ENCODE measurements at regions not wholly inside any gene's neighbourhood (a gene's known extent, or its start where the extent isn't known, plus 50 kb on each side); places are given as distances from the start of the nearest gene placed in this dataset.

- Mint-ChIP-seq H3K27ac (no peak overlapping the region), H3K9me3 (peaks cover 11% of the 10 kb centered on the region), H3K36me3 (no peaks in the 10 kb centered on the region), H3K4me1 (ENCODE audit: low read depth) (no peaks in the 10 kb centered on the region), H3K4me3 (no peak overlapping the region), H3K27me3 (peaks cover 3% of the 10 kb centered on the region)
- no peak for DNase-seq
- ChIA-PET CTCF (no interaction called here), POLR2A (no interaction called here)
- intact Hi-C loops (cut with micrococcal nuclease), result no loop called here
Observed at GRCh38 chr2:137800386-137800785, 163.9 kb upstream of the HNMT start.

DNA sequence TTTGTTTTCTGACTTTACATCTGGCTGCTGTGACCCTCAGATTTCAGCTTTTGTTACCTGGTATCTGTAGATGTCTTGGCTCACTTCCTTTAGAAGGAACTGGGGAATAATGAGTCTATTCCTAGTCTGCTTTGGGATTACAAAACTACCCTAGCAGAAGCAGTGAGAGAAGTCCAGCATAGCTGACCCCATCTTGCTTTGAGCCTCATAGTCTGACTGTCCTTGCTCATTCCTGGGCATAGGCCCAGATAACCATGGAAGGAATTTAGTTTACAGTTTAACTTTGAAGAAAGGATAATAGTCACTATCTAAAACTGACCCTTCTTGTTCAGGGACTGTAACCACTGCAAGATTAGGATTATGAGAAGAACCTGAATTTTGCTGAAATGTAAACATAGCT lies 163.0 kb upstream of the HNMT start:
- ChIA-PET CTCF (no interaction called here), POLR2A (no interaction called here)
- no peak for DNase-seq
- H3K9me3 Mint-ChIP-seq, result peaks cover 11% of the 10 kb centered on the region
- H3K27me3 Mint-ChIP-seq, result peaks cover 3% of the 10 kb centered on the region
- no peak overlapping the region for H3K27ac Mint-ChIP-seq
- H3K4me3 Mint-ChIP-seq, result no peak overlapping the region
- intact Hi-C loops (cut with micrococcal nuclease), result no loop called here
- no peaks in the 10 kb centered on the region for H3K4me1 Mint-ChIP-seq (ENCODE audit: low read depth)
- H3K36me3 Mint-ChIP-seq, result no peaks in the 10 kb centered on the region

- H3K36me3 Mint-ChIP-seq, result no peaks in the 10 kb centered on the region
- DNase-seq, result no peak
- ChIA-PET CTCF (no interaction called here), POLR2A (no interaction called here)
- H3K27me3 Mint-ChIP-seq, result peaks cover 3% of the 10 kb centered on the region
- intact Hi-C loops (cut with micrococcal nuclease), result no loop called here
- no peak overlapping the region for H3K27ac Mint-ChIP-seq
- peaks cover 11% of the 10 kb centered on the region for H3K9me3 Mint-ChIP-seq
- H3K4me1 Mint-ChIP-seq (ENCODE audit: low read depth), result no peaks in the 10 kb centered on the region
- no peak overlapping the region for H3K4me3 Mint-ChIP-seq
Observed at GRCh38 chr2:137802038-137802437, 162.2 kb upstream of the HNMT start.

DNA sequence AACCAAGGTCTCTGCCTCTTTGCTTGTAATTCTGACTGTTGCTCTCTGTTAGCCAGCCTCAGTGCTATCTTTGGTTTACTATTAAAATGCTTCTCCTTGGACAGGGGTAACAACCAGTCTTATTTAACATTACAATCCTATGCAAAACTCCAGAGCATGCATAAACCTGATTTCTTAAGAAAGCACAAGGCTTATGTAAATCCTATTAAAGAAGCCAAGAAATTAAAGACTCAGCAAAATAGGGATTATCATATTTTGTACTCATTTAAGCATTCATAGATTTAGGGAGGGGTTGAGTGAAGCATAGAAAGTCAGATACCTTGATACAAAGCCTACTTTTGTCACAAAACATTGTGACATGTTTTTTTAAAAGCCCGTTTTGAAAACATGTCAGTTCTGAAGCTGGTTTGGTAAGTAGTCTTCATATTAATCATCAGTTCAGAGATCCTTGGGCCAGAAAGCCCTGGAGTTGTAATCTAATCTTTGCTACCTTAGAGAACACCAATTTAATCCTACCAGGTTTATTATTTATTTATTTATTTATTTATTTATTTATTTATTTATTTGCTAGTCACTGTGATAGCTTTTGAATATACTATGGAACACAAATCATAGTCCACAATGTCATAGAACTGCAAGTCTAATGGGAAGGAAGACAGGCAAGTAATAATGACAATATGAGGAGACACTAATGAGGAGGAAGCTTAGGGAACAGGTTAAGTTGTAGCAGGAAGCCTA lies 158.0 kb upstream of the HNMT start:
- Mint-ChIP-seq H3K27me3 (peaks cover 3% of the 10 kb centered on the region), H3K4me3 (no peak overlapping the region), H3K27ac (no peak overlapping the region), H3K36me3 (no peaks in the 10 kb centered on the region), H3K9me3 (peaks cover 11% of the 10 kb centered on the region), H3K4me1 (ENCODE audit: low read depth) (no peaks in the 10 kb centered on the region)
- no peak for DNase-seq
- ChIA-PET CTCF (no interaction called here), POLR2A (no interaction called here)
- intact Hi-C loops (cut with micrococcal nuclease), result no loop called here

DNA sequence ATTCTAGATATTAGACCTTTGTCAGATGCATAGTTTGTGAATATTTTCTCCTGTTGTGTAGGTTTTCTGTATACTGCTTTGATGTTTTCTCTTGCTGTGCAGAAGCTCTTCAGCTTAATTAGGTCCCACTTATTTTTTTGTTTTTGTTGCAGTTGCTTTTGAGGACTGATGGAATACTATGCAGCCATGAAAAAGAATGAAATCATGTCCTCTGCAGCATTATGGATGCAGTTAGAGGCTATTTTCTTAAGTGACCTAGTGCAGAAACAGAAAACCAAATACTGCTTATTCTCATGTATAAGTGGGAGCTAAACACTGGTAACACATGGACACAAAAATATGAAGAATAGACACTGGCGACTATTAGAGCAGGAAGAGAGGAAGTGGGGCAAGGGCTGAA lies 155.0 kb upstream of the HNMT start:
- no peak for DNase-seq
- peaks cover 4% of the 10 kb centered on the region for H3K9me3 Mint-ChIP-seq
- H3K4me3 Mint-ChIP-seq, result no peak overlapping the region
- no peak overlapping the region for H3K27ac Mint-ChIP-seq
- intact Hi-C loops (cut with micrococcal nuclease), result no loop called here
- H3K27me3 Mint-ChIP-seq, result no peaks in the 10 kb centered on the region
- H3K4me1 Mint-ChIP-seq (ENCODE audit: low read depth), result no peaks in the 10 kb centered on the region
- ChIA-PET CTCF (no interaction called here), POLR2A (no interaction called here)
- no peaks in the 10 kb centered on the region for H3K36me3 Mint-ChIP-seq

GRCh38 chr2:137809837-137810236 lies 154.4 kb upstream of the HNMT start:
- ChIA-PET POLR2A (no interaction called here), CTCF (no interaction called here)
- H3K27me3 Mint-ChIP-seq, result no peaks in the 10 kb centered on the region
- H3K4me3 Mint-ChIP-seq, result no peak overlapping the region
- peaks cover 3% of the 10 kb centered on the region for H3K9me3 Mint-ChIP-seq
- intact Hi-C loops (cut with micrococcal nuclease), result no loop called here
- H3K36me3 Mint-ChIP-seq, result no peaks in the 10 kb centered on the region
- H3K4me1 Mint-ChIP-seq (ENCODE audit: low read depth), result no peaks in the 10 kb centered on the region
- no peak overlapping the region for H3K27ac Mint-ChIP-seq
- no peak for DNase-seq

DNA sequence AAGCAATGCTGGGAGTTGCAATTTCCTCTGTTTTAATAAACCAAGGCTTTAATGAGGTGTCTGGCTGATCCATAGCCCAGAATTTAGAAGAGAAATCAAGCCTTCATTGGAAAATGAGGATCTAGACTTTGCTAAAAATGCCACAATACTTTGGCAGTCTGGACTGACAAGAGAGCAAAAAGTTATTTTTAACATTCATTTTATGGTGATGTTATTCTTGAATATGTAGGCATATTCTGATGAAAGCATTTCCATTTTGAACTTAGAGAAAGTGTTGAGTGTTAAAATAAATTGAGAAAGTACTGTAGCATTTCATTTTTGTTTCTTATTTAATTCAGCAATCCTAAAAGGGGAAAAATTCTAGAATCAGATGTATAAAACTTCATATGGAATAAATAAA lies 151.8 kb upstream of the HNMT start:
- H3K27me3 Mint-ChIP-seq, result peaks cover 2% of the 10 kb centered on the region
- CTCF ChIA-PET, result no interaction called here
- intact Hi-C loops (cut with micrococcal nuclease), result no loop called here

DNA sequence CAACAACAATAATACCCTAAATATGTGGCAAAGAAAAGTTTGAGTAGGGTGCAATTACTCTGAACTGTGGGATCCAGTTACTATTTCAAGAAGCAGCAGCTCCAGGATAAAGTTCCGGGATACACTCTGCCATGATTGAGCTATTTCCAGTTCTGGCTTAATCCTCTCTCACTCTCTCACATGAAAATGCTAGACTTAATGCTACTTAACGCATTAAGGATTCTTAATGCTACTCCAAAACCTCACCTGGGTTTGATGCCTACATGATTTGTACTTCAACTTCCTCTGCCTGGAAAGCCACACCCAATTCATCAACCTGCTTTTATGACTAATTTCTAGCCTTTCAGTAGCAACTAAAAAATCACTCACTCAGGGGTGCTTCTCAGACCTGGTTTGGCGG lies 151.1 kb upstream of the HNMT start:
- no peak for DNase-seq
- intact Hi-C loops (cut with micrococcal nuclease), result no loop called here
- no peak overlapping the region for H3K4me3 Mint-ChIP-seq
- H3K27ac Mint-ChIP-seq, result no peak overlapping the region
- POLR2A ChIA-PET, result no interaction called here
- H3K27me3 Mint-ChIP-seq, result peaks cover 4% of the 10 kb centered on the region
- CTCF ChIA-PET, result no interaction called here
- H3K9me3 Mint-ChIP-seq, result no peaks in the 10 kb centered on the region
- H3K36me3 Mint-ChIP-seq, result no peaks in the 10 kb centered on the region
- H3K4me1 Mint-ChIP-seq (ENCODE audit: low read depth), result no peaks in the 10 kb centered on the region

More for the DNA sequence above, 151.8 kb upstream of the HNMT start:
- H3K27ac Mint-ChIP-seq, result no peak overlapping the region
- H3K4me3 Mint-ChIP-seq, result no peak overlapping the region
- H3K36me3 Mint-ChIP-seq, result no peaks in the 10 kb centered on the region
- POLR2A ChIA-PET, result no interaction called here
- no peaks in the 10 kb centered on the region for H3K9me3 Mint-ChIP-seq
- no peak for DNase-seq
- no peaks in the 10 kb centered on the region for H3K4me1 Mint-ChIP-seq (ENCODE audit: low read depth)

- POLR2A ChIA-PET, result no interaction called here
Observed at GRCh38 chr2:137817058-137817457, 147.2 kb upstream of the HNMT start.

GRCh38 chr2:137823196-137823595 lies 141.1 kb upstream of the HNMT start:
- H3K36me3 Mint-ChIP-seq, result no peaks in the 10 kb centered on the region
- intact Hi-C loops (cut with micrococcal nuclease), result no loop called here
- no peak overlapping the region for H3K27ac Mint-ChIP-seq
- DNase-seq, result no peak
- ChIA-PET POLR2A (no interaction called here), CTCF (no interaction called here)
- H3K9me3 Mint-ChIP-seq, result no peaks in the 10 kb centered on the region
- no peaks in the 10 kb centered on the region for H3K4me1 Mint-ChIP-seq (ENCODE audit: low read depth)
- H3K4me3 Mint-ChIP-seq, result no peak overlapping the region
- H3K27me3 Mint-ChIP-seq, result peaks cover 4% of the 10 kb centered on the region

More at GRCh38 chr2:137817058-137817457, 147.2 kb upstream of the HNMT start:
- H3K9me3 Mint-ChIP-seq, result no peaks in the 10 kb centered on the region
- H3K4me3 Mint-ChIP-seq, result no peak overlapping the region
- H3K27me3 Mint-ChIP-seq, result peaks cover 4% of the 10 kb centered on the region
- no peaks in the 10 kb centered on the region for H3K36me3 Mint-ChIP-seq
- intact Hi-C loops (cut with micrococcal nuclease), result no loop called here
- no peaks in the 10 kb centered on the region for H3K4me1 Mint-ChIP-seq (ENCODE audit: low read depth)
- H3K27ac Mint-ChIP-seq, result no peak overlapping the region
- no peak for DNase-seq
- CTCF ChIA-PET, result interaction anchor here (0.6 to 1.1 kb wide), 2 partner anchors 21 to 1279 kb away, joined by 4 to 5 read pairs; no protein-coding TSS in a partner anchor

- Mint-ChIP-seq H3K9me3 (no peaks in the 10 kb centered on the region), H3K27me3 (peaks cover 4% of the 10 kb centered on the region), H3K4me3 (no peak overlapping the region), H3K27ac (no peak overlapping the region), H3K4me1 (ENCODE audit: low read depth) (no peaks in the 10 kb centered on the region), H3K36me3 (no peaks in the 10 kb centered on the region)
- DNase-seq, result no peak
- POLR2A ChIA-PET, result no interaction called here
- intact Hi-C loops (cut with micrococcal nuclease), result no loop called here
- CTCF ChIA-PET, result no interaction called here
Observed at GRCh38 chr2:137824501-137824900, 139.8 kb upstream of the HNMT start.

DNA sequence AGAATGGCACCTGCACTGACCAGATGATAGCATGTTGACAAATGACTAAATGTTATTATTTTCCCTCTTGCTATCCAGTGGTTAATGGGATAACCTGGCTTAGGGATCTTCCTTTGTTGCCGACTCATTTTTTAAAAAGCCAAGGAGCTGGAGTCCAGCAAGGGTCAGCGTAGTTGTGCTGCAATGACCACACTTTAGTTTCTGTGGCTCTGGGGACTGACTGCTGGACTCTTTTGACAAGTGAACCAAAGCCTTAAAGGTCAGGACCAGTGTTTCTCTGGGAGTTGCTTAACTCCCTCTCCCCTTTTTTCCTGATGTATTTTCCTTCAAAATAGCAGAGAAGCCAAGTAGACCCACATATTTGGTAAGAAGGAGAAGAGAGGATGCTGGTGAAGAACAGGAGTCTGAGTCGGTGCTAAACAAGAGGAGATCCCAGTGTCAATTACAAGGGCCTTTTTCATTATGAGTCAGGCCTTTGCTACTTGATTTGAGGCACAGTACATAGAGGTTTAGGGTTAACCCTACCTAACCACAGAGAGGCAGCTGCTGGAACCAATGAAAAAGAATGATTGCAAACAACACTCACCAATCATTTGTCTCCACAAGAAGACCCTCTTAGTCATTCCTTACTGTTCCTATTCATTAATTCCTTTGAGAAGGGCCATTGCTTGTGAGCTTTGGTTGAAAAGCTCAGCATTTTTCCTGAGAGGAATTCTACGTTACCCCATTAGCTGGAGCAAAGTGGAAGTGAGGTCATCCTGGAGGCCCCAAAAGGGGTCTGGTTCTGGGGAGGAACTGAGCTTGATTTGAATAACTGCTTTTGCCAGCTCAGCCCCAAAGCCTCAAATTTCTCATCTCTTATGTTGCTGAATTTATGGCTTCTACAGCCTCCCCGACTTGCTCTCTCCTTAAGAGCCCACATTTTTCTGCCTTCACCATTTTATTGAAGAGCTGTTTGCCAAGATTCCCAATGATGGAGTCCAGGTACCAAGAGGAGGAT lies 137.6 kb upstream of the HNMT start:
- no peak for DNase-seq
- intact Hi-C loops (cut with micrococcal nuclease), result no loop called here
- no peak overlapping the region for H3K4me3 Mint-ChIP-seq
- H3K36me3 Mint-ChIP-seq, result no peaks in the 10 kb centered on the region
- H3K9me3 Mint-ChIP-seq, result no peaks in the 10 kb centered on the region
- CTCF ChIA-PET, result interaction anchor here (2.3 kb wide), 1 partner anchor 12 kb away, joined by 6 read pairs; no protein-coding TSS in a partner anchor
- POLR2A ChIA-PET, result no interaction called here
- peaks cover 4% of the 10 kb centered on the region for H3K27me3 Mint-ChIP-seq
- no peak overlapping the region for H3K27ac Mint-ChIP-seq
- H3K4me1 Mint-ChIP-seq (ENCODE audit: low read depth), result no peaks in the 10 kb centered on the region

DNA sequence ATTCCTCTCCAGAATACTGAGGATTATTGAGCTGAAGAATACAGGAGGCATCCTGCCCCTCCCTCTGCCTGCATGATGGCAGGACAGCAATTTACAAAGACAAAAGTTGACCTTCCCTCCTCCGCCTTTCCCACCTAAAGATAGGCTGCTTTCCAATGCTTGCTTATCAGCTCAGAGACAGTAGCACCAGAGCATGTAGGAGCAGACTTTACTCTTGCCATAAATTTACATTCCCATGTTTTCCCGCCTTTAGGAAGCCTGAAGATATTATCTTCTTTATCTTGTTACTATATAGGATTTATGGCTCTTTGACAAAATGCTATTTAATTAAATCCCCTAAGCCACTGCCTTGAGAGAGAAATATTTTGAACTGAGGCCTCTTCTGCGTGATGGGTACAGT lies 135.6 kb upstream of the HNMT start:
- Mint-ChIP-seq H3K36me3 (no peaks in the 10 kb centered on the region), H3K27ac (no peak overlapping the region), H3K27me3 (peaks cover under 1% of the 10 kb centered on the region), H3K4me3 (no peak overlapping the region), H3K4me1 (ENCODE audit: low read depth) (no peaks in the 10 kb centered on the region), H3K9me3 (no peaks in the 10 kb centered on the region)
- DNase-seq, result no peak
- CTCF ChIA-PET, result no interaction called here
- intact Hi-C loops (cut with micrococcal nuclease), result no loop called here
- POLR2A ChIA-PET, result no interaction called here

Measured in activated CD4-positive, alpha-beta memory T cell treated with anti-CD3 and anti-CD28 coated beads for 36 hours (primary cell).